DOHH2 (cell line): ENCODE measurements at regions not wholly inside any gene's neighbourhood (a gene's known extent, or its start where the extent isn't known, plus 50 kb on each side); places are given as distances from the start of the nearest gene placed in this dataset.

Source experiments
- H3F3A ChIP-seq: fragments of 200-600 bp; sonication (generic), shearing (Covaris generic); 2 replicates; pipeline ENCODE4 v1.6.0; 2016; ENCODE audit warnings: antibody characterized with exemption, mild to moderate bottlenecking; ENCODE audit not compliant: control insufficient read depth, insufficient read depth
- H3K27ac ChIP-seq: fragments of 200-600 bp; sonication (generic); 2 replicates; pipeline ENCODE4 v1.5.1; 2014; ENCODE audit warnings: low read depth, mild to moderate bottlenecking, low read length, moderate library complexity
- H3K27me3 ChIP-seq: fragments of 200-600 bp; sonication (generic); 2 replicates; pipeline ENCODE4 v1.6.1; 2014; ENCODE audit warnings: mild to moderate bottlenecking, low read length, mixed read lengths; ENCODE audit not compliant: control insufficient read depth
- H3K36me3 ChIP-seq: fragments of 200-600 bp; sonication (generic); 2 replicates; pipeline ENCODE4 v1.6.1; 2014; ENCODE audit warnings: mild to moderate bottlenecking, low read length, moderate library complexity, mixed read lengths; ENCODE audit not compliant: control insufficient read depth
- H3K4me1 ChIP-seq: fragments of 200-600 bp; sonication (generic); 2 replicates; pipeline ENCODE4 v1.6.1; 2014; ENCODE audit warnings: mild to moderate bottlenecking, low read length, mixed read lengths; ENCODE audit not compliant: control insufficient read depth
- H3K4me2 ChIP-seq: fragments of 200-600 bp; sonication (generic); 2 replicates; pipeline ENCODE4 v1.6.0; 2014; ENCODE audit warnings: mild to moderate bottlenecking, low read length, moderate library complexity
- H3K4me3 ChIP-seq: fragments of 200-600 bp; sonication (generic); 2 replicates; pipeline ENCODE4 v1.5.1; 2014; ENCODE audit warnings: mild to moderate bottlenecking, low read length, mixed read lengths
- H3K79me2 ChIP-seq: fragments of 200-600 bp; sonication (generic); 2 replicates; pipeline ENCODE4 v1.6.1; 2014; ENCODE audit warnings: mild to moderate bottlenecking, low read length, mixed read lengths; ENCODE audit not compliant: control insufficient read depth
- H3K9me2 ChIP-seq: fragments of 200-600 bp; sonication (generic); replicated peaks from 2 replicates; pipeline ENCODE4 v1.6.1; 2014; ENCODE audit warnings: mild to moderate bottlenecking, low read length, mixed read lengths; ENCODE audit not compliant: control insufficient read depth
- H3K9me3 ChIP-seq: fragments of 200-600 bp; sonication (generic); 2 replicates; pipeline ENCODE4 v1.6.1; 2014; ENCODE audit warnings: antibody characterized with exemption, low read length, mixed read lengths; ENCODE audit not compliant: control insufficient read depth, insufficient read depth
- H4K20me1 ChIP-seq: fragments of 200-600 bp; sonication (generic); 2 replicates; pipeline ENCODE4 v1.6.0; 2014; ENCODE audit warnings: low read depth, mild to moderate bottlenecking, antibody characterized with exemption, low read length, moderate library complexity; ENCODE audit not compliant: control insufficient read depth, insufficient read depth
- CTCF ChIP-seq: fragments of 200-600 bp; sonication (generic); IDR thresholded peaks from one replicate; pipeline ENCODE4 v1.5.1; 2014; ENCODE audit warnings: antibody characterized with exemption, mild to moderate bottlenecking, low read depth, low read length; ENCODE audit not compliant: poor library complexity, severe bottlenecking
- EZH2phosphoT487 ChIP-seq: fragments of 200-600 bp; sonication (generic); IDR thresholded peaks from 2 replicates; pipeline ENCODE4 v1.6.1; 2017; ENCODE audit warnings: borderline replicate concordance, mild to moderate bottlenecking, antibody characterized with exemption, low read length, moderate library complexity, mixed read lengths

GRCh38 chr16:82341146-82341669 lies 171.2 kb upstream of the MPHOSPH6 start:
- Histone ChIP-seq H3F3A (no peaks in the 10 kb centered on the region), H3K27ac (no peak overlapping the region), H3K79me2 (no peaks in the 10 kb centered on the region), H3K4me3 (no peak overlapping the region), H3K9me2 (no peaks in the 10 kb centered on the region), H3K27me3 (peaks cover 6% of the 10 kb centered on the region; the same call in 1 of the 2 replicates), H3K4me2 (no peak overlapping the region), H3K4me1 (no peaks in the 10 kb centered on the region), H3K9me3 (peaks cover 6% of the 10 kb centered on the region; the same call in 1 of the 2 replicates), H3K36me3 (no peaks in the 10 kb centered on the region), H4K20me1 (no peaks in the 10 kb centered on the region)
- TF ChIP-seq EZH2phosphoT487, result no peak
- TF ChIP-seq CTCF, result no peak

- H3F3A ChIP-seq, result no peaks in the 10 kb centered on the region
- no peak for TF ChIP-seq EZH2phosphoT487
- TF ChIP-seq CTCF, result no peak
- no peaks in the 10 kb centered on the region for H3K79me2 ChIP-seq
- H3K27me3 ChIP-seq, result peaks cover 6% of the 10 kb centered on the region; the same call in 1 of the 2 replicates
- no peaks in the 10 kb centered on the region for H3K36me3 ChIP-seq
- H3K9me3 ChIP-seq, result peaks cover 6% of the 10 kb centered on the region; the same call in 1 of the 2 replicates
- no peaks in the 10 kb centered on the region for H3K4me1 ChIP-seq
- no peaks in the 10 kb centered on the region for H3K9me2 ChIP-seq
- H3K4me3 ChIP-seq, result no peak overlapping the region
- no peaks in the 10 kb centered on the region for H4K20me1 ChIP-seq
- H3K27ac ChIP-seq, result no peak overlapping the region
- H3K4me2 ChIP-seq, result no peak overlapping the region
These were observed 170.5 kb upstream of the MPHOSPH6 start for GRCh38 chr16:82340531-82340930.

- Histone ChIP-seq H3K4me2 (no peak overlapping the region), H3K27ac (no peak overlapping the region), H3K36me3 (no peaks in the 10 kb centered on the region), H3K27me3 (peaks cover 6% of the 10 kb centered on the region; the same call in 1 of the 2 replicates), H3K9me3 (peaks cover 6% of the 10 kb centered on the region; the same call in 1 of the 2 replicates), H3F3A (no peaks in the 10 kb centered on the region), H4K20me1 (no peaks in the 10 kb centered on the region), H3K4me1 (no peaks in the 10 kb centered on the region), H3K9me2 (no peaks in the 10 kb centered on the region), H3K4me3 (no peak overlapping the region), H3K79me2 (no peaks in the 10 kb centered on the region)
- TF ChIP-seq EZH2phosphoT487, result no peak
- no peak for TF ChIP-seq CTCF
These were observed 167.3 kb upstream of the MPHOSPH6 start for GRCh38 chr16:82337355-82337754.
